ENCODE measurements at regions not wholly inside any gene's neighbourhood (a gene's known extent, or its start where the extent isn't known, plus 50 kb on each side); places are given as distances from the start of the nearest gene placed in this dataset.

DNA sequence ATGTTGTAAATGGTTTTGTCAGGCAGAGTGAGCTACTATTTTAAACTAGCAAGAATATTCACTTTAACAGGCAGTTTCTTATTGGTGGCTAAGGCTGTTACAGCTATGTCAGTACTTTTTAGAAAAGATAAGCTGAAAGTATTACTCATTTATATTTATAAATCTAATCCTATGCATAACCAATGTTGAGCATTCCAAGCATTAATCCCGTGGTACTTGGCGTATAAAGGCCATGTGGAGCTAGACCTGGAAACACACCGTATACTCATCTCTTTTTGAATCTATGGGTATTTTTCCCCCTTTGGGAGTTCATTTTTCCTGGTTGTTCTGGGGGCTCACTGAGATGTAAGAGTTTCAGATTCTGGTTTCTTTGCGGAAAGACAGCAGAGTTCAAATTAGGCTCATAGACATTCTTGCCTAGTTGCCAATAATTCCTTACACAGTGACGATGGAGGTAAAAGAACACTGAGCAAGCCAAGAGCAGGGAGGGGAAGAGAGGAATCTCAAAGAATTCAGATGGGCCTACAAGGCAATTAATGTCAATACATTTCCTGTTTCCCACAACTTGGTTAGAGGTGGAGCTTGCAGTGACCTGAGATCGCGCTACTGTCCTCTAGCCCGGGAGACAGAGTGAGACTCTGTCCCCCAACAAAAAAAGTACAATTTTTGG is 211.5 kb downstream of the SOX4 start:
- Histone ChIP-seq H4K20me1 (ENCODE audit: insufficient read depth, low read length, poor library complexity, severe bottlenecking) (peaks cover 56% of the 10 kb centered on the region), H3K9ac (ENCODE audit: low read depth, low read length, poor library complexity, severe bottlenecking) (no peak overlapping the region), H3F3A (ENCODE audit: low read depth) (no peaks in the 10 kb centered on the region), H3K4me2 (ENCODE audit: low read depth, low read length, poor library complexity, severe bottlenecking) (no peak overlapping the region), H2AFZ (ENCODE audit: low read length) (no peak overlapping the region), H3K27me3 (ENCODE audit: insufficient read depth, low read length, poor library complexity, severe bottlenecking) (no peaks in the 10 kb centered on the region), H3K36me3 (ENCODE audit: insufficient read depth, low read length) (peaks cover 82% of the 10 kb centered on the region), H3K9me3 (ENCODE audit: insufficient read depth, low read depth, low read length) (no peaks in the 10 kb centered on the region), H3K4me1 (ENCODE audit: insufficient read depth, low read length, poor library complexity, severe bottlenecking) (no peaks in the 10 kb centered on the region), H3K4me3 (ENCODE audit: low read length, poor library complexity, severe bottlenecking) (no peak overlapping the region), H3K9me2 (replicated peaks; ENCODE audit: low read depth, low read length) (no peaks in the 10 kb centered on the region), H3K79me2 (ENCODE audit: insufficient read depth, low read length) (peaks cover 48% of the 10 kb centered on the region)
- TF ChIP-seq EZH2phosphoT487 (IDR thresholded peaks at IDR 0.05; ENCODE audit: borderline replicate concordance): no peak
- TF ChIP-seq, protein P1, sequence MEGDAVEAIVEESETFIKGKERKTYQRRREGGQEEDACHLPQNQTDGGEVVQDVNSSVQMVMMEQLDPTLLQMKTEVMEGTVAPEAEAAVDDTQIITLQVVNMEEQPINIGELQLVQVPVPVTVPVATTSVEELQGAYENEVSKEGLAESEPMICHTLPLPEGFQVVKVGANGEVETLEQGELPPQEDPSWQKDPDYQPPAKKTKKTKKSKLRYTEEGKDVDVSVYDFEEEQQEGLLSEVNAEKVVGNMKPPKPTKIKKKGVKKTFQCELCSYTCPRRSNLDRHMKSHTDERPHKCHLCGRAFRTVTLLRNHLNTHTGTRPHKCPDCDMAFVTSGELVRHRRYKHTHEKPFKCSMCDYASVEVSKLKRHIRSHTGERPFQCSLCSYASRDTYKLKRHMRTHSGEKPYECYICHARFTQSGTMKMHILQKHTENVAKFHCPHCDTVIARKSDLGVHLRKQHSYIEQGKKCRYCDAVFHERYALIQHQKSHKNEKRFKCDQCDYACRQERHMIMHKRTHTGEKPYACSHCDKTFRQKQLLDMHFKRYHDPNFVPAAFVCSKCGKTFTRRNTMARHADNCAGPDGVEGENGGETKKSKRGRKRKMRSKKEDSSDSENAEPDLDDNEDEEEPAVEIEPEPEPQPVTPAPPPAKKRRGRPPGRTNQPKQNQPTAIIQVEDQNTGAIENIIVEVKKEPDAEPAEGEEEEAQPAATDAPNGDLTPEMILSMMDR (conservative IDR thresholded peaks at IDR 0.05; ENCODE audit: low read length): no peak

DNA sequence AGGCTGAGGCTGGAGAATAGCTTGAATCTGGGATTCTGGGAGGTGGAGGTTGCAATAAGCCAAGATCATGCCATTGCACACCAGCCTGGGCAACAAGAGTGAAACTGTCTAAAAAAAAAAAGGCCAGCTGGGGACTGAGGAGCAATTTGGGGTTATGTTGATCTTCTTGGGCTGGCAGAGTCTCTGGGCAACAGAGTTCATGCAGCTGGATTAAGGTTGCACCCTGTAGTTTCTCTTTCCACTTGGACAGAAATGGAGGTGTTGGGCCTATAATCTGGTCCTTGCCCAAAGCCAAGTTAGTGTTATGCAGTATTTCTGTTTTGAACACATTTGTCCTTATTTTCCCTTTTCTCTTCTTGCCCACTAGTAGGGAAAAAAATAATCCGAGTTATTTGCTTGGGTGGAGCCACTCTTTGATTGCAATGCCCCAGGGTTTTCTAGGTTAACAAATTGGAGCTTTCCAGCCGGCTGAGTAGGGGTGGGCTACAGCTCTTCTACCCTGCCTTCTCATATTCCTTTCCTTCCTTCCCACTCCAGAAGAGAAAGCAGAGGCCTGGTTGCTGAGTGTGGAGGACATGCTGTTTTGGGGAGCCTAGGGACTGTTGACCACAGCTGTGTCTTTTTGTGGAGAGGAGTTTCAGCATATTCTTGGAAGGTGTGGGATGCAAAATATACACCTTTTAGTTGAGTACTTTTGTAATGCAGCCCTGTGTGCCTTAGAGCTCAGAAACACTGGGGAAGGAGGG is 213.9 kb downstream of the SOX4 start:
- Histone ChIP-seq H3K27me3 (ENCODE audit: insufficient read depth, low read length, poor library complexity, severe bottlenecking) (no peaks in the 10 kb centered on the region), H3F3A (ENCODE audit: low read depth) (no peaks in the 10 kb centered on the region), H3K36me3 (ENCODE audit: insufficient read depth, low read length) (peaks cover 74% of the 10 kb centered on the region), H3K9me3 (ENCODE audit: insufficient read depth, low read depth, low read length) (no peaks in the 10 kb centered on the region), H3K4me2 (ENCODE audit: low read depth, low read length, poor library complexity, severe bottlenecking) (no peak overlapping the region), H3K4me1 (ENCODE audit: insufficient read depth, low read length, poor library complexity, severe bottlenecking) (no peaks in the 10 kb centered on the region), H4K20me1 (ENCODE audit: insufficient read depth, low read length, poor library complexity, severe bottlenecking) (peaks cover 44% of the 10 kb centered on the region), H3K4me3 (ENCODE audit: low read length, poor library complexity, severe bottlenecking) (no peak overlapping the region), H2AFZ (ENCODE audit: low read length) (no peak overlapping the region), H3K79me2 (ENCODE audit: insufficient read depth, low read length) (peaks cover 39% of the 10 kb centered on the region), H3K9ac (ENCODE audit: low read depth, low read length, poor library complexity, severe bottlenecking) (no peak overlapping the region), H3K9me2 (replicated peaks; ENCODE audit: low read depth, low read length) (no peaks in the 10 kb centered on the region)
- TF ChIP-seq EZH2phosphoT487 (IDR thresholded peaks at IDR 0.05; ENCODE audit: borderline replicate concordance): no peak
- TF ChIP-seq, protein P1 (conservative IDR thresholded peaks at IDR 0.05; ENCODE audit: low read length): no peak

DNA sequence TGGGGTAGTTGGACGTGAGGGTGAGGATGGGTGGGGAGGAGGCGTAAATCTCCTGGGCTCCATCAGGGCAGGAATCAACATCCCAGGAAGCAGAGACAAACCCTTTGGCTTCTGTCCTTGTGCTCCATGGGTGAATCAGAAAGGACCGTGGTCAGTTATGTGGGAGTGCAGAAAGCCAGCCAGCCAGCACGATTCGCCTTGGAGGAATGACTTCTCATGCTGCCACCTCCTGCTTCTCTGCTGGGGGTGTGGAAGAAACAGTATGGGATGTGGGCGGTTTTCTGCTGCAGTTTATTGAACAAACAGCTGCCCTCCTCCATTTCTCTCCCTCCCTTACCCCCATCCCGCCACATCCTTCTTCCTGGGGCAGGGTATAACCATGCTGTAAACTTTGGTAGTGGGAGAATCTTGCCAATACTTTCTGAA is 214.5 kb downstream of the SOX4 start:
- no peaks in the 10 kb centered on the region for H3K4me1 ChIP-seq (ENCODE audit: insufficient read depth, low read length, poor library complexity, severe bottlenecking)
- H3K79me2 ChIP-seq (ENCODE audit: insufficient read depth, low read length): peaks cover 42% of the 10 kb centered on the region
- H3K9me2 ChIP-seq (replicated peaks; ENCODE audit: low read depth, low read length): no peaks in the 10 kb centered on the region
- TF ChIP-seq, protein P1 (conservative IDR thresholded peaks at IDR 0.05; ENCODE audit: low read length): no peak
- no peak for TF ChIP-seq EZH2phosphoT487 (IDR thresholded peaks at IDR 0.05; ENCODE audit: borderline replicate concordance)
- H3F3A ChIP-seq (ENCODE audit: low read depth): no peaks in the 10 kb centered on the region
- no peak overlapping the region for H2AFZ ChIP-seq (ENCODE audit: low read length)
- no peak overlapping the region for H3K4me2 ChIP-seq (ENCODE audit: low read depth, low read length, poor library complexity, severe bottlenecking)
- H3K27me3 ChIP-seq (ENCODE audit: insufficient read depth, low read length, poor library complexity, severe bottlenecking): no peaks in the 10 kb centered on the region
- peaks cover 74% of the 10 kb centered on the region for H3K36me3 ChIP-seq (ENCODE audit: insufficient read depth, low read length)
- no peaks in the 10 kb centered on the region for H3K9me3 ChIP-seq (ENCODE audit: insufficient read depth, low read depth, low read length)
- H3K9ac ChIP-seq (ENCODE audit: low read depth, low read length, poor library complexity, severe bottlenecking): no peak overlapping the region
- no peak overlapping the region for H3K4me3 ChIP-seq (ENCODE audit: low read length, poor library complexity, severe bottlenecking)
- H4K20me1 ChIP-seq (ENCODE audit: insufficient read depth, low read length, poor library complexity, severe bottlenecking): peaks cover 41% of the 10 kb centered on the region

Measured in Loucy (cell line).